Right renal pelvis (tissue), 4 donors: ENCODE measurements at regions not wholly inside any gene's neighbourhood (a gene's known extent, or its start where the extent isn't known, plus 50 kb on each side); places are given as distances from the start of the nearest gene placed in this dataset.

ENCODE experiments used
- DNase-seq, 4 donors: peaks; one replicate each; pipeline ENCODE4 v3.0.0-alpha.2; 2013; ENCODE audit warnings: low read depth in 4 of 4, low spot score in 3 of 4, missing footprints in 1 of 4

GRCh38 chrX:40199704-40200103, 101.9 kb upstream of the BCOR start:
- no peak for DNase-seq

- no peak for DNase-seq
Measured at GRCh38 chrX:40197071-40197470, 99.3 kb upstream of the BCOR start.

GRCh38 chrX:40195368-40195767, 97.6 kb upstream of the BCOR start:
- DNase-seq, result no peak

- DNase-seq, result no peak
Measured at GRCh38 chrX:40192196-40192595, 94.4 kb upstream of the BCOR start.

GRCh38 chrX:40189637-40190036, 91.9 kb upstream of the BCOR start:
- no peak for DNase-seq

- no peak for DNase-seq
Measured at GRCh38 chrX:40188573-40189417, 91.0 kb upstream of the BCOR start.

- DNase-seq, result no peak
Measured at GRCh38 chrX:40184968-40185367, 87.2 kb upstream of the BCOR start.

- DNase-seq, result no peak
Measured at GRCh38 chrX:40182615-40183014, 84.9 kb upstream of the BCOR start.

- DNase-seq, result no peak
Measured at GRCh38 chrX:40182095-40182494, 84.3 kb upstream of the BCOR start.

- no peak for DNase-seq
Measured at GRCh38 chrX:40179283-40179682, 81.5 kb upstream of the BCOR start.

GRCh38 chrX:40177942-40178715, 80.4 kb upstream of the BCOR start:
- no peak for DNase-seq

GRCh38 chrX:40177489-40177888, 79.7 kb upstream of the BCOR start:
- no peak for DNase-seq

- no peak for DNase-seq
Measured at GRCh38 chrX:40177117-40177430, 79.3 kb upstream of the BCOR start.

- DNase-seq, result no peak
Measured at GRCh38 chrX:40176351-40177116, 78.8 kb upstream of the BCOR start.

GRCh38 chrX:40175511-40176350, 78.0 kb upstream of the BCOR start:
- DNase-seq, result no peak

- DNase-seq, result no peak
Measured at GRCh38 chrX:40174854-40175510, 77.2 kb upstream of the BCOR start.

GRCh38 chrX:40174001-40174853, 76.5 kb upstream of the BCOR start:
- no peak for DNase-seq

- DNase-seq, result no peak
Measured at GRCh38 chrX:40173143-40174000, 75.6 kb upstream of the BCOR start.
